Psoas muscle (tissue), 7 donors: ENCODE measurements at regions not wholly inside any gene's neighbourhood (a gene's known extent, or its start where the extent isn't known, plus 50 kb on each side); places are given as distances from the start of the nearest gene placed in this dataset.
A peak's percentile ranks its signal among the peaks of the same experiment; 100 is the strongest.

ENCODE experiments used
- ATAC-seq, 4 donors: fragments of 200-7000 bp; cut with Tn5 transposase; one replicate each; pipeline ENCODE4 v1.9.1; 2020; ENCODE audit warnings: moderate library complexity in 3 of 4, mild to moderate bottlenecking in 2 of 4
- DNase-seq, 2 donors: peaks; one replicate each; pipeline ENCODE4 v3.0.0-alpha.2; 2020
- H3K27ac ChIP-seq: fragments of 200-600 bp; one replicate; pipeline ENCODE4 v1.8.0; 2022
- H3K27me3 ChIP-seq, 3 donors: fragments of 200-600 bp in 1 of 3; one replicate each; pipeline versions ENCODE4 v1.6.1 to v1.8.0; 2013 to 2022; ENCODE audit warnings: low read length in 2 of 3, mild to moderate bottlenecking in 2 of 3, moderate library complexity in 1 of 3; ENCODE audit not compliant: insufficient read depth in 3 of 3
- H3K36me3 ChIP-seq, 2 donors: fragments of 200-600 bp in 1 of 2; one replicate each; pipeline versions ENCODE4 v1.6.1 to v1.8.0; 2013 to 2022; ENCODE audit warnings: low read depth in 1 of 2, mild to moderate bottlenecking in 1 of 2, moderate library complexity in 1 of 2; ENCODE audit not compliant: insufficient read depth in 1 of 2
- H3K4me1 ChIP-seq: fragments of 200-600 bp; one replicate; pipeline ENCODE4 v1.8.0; 2022
- H3K4me3 ChIP-seq: fragments of 200-600 bp; one replicate; pipeline ENCODE4 v1.8.0; 2022; ENCODE audit warnings: mild to moderate bottlenecking
- H3K9me3 ChIP-seq: fragments of 200-600 bp; one replicate; pipeline ENCODE4 v1.8.0; 2022
- CTCF ChIP-seq: fragments of 200-600 bp; IDR thresholded peaks from one replicate; pipeline ENCODE4 v1.8.0; 2022; ENCODE audit warnings: antibody characterized with exemption
- WGBS, 3 donors: extraction: QIAGEN DNeasy Blood & Tissue Kit; methylation state at CpG; one replicate each; pipeline versions ENCODE4 v1.1.6 to v1.1.7; 2013; 5-methylcytosine and 5-hydroxymethylcytosine counted together
- intact Hi-C, 2 donors: fragments of 100-400 bp; cut with DNase I; formaldehyde crosslinking; loops; one replicate each; pipeline versions ENCODE4 v1.11.0 to v1.14.2; 2022
- donor health status: healthy with polysubstance abuse.
- donor health status: DM: no; HTN: no; CAD: no; lungs with moderate emphysema.
- donor health status: Bipolar disorder and iron deficiency.
- donor health status: healthy.
- donor health status: DM: yes; HTN: yes; CAD: no.
- donor health status: DM: no; HTN: no; CAD: no.
- donor health status: DM: yes; HTN: yes; CAD: no.

- 69 to 76% (median 71%) methylated on average over 4 of the region's 4 CpGs for WGBS, 3 donors
- Histone ChIP-seq H3K4me1 (no peaks in the 10 kb centered on the region), H3K27ac (no peak overlapping the region), H3K4me3 (no peak overlapping the region), H3K9me3 (no peaks in the 10 kb centered on the region), H3K27me3 (no peaks in the 10 kb centered on the region), H3K36me3 (no peaks in the 10 kb centered on the region)
- no peak for TF ChIP-seq CTCF
- no peak for DNase-seq
- ATAC-seq: peak in 1 of 4 donors; percentile 57
- intact Hi-C loops: no loop called here
Measured at GRCh38 chr14:30440961-30441360, 118.0 kb upstream of the G2E3 start.

DNA sequence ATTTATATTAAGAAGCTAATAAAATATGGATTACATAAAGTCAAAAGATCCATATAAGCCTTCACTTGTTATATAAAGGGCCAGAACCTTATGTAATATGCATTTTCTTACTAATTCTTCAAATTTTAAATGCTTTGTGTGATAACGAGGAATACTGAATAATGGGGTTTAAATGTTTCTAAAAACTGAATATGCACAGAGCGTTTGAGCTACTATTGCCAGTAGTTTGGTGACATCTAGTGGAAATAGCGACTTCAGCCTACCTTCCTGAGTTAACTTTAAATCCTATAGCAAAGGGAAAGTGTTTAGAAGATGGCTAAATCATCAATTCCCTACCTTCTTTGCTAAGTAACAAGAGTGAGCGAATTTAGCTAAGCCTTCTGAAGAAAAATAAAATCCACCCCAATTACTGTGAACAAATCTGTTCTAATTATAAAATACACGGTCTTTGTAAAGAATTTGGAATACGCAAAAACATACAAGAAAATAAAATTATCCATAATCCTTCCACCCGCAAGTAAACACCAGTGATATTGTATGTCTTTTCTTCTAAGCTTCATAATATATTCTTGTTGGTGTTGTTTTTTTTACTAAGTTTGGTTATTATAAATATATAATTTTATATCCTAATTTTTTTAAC lies 115.5 kb upstream of the G2E3 start:
- intact Hi-C loops: no loop called here
- WGBS, 3 donors: 51 to 53% (median 52%) methylated on average over 7 of the region's 7 CpGs
- H3K4me3 ChIP-seq: no peak overlapping the region

DNA sequence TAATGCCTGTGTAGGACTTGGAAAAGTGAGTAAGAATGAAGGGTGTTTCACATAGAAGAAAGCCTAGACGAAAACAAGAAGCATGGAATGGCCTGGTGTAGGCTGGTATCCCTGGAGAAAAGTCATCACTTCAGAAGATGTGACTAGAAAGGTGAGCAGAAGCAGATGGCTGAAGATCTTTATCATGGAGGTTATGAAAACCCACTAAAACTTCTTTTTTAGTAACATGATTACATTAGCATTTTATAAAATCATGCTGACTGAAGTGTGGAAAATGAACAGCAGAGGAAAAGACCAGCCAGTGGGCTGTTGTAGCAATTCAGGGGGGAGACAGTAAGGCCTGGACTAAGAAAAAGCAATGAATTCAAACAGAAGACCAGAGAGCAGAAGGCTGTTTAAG lies 114.5 kb upstream of the G2E3 start:
- no peak overlapping the region for H3K4me3 ChIP-seq
- TF ChIP-seq CTCF: no peak
- H3K36me3 ChIP-seq: no peaks in the 10 kb centered on the region
- DNase-seq (no peak), ATAC-seq (no peak)
- no peaks in the 10 kb centered on the region for H3K9me3 ChIP-seq
- H3K4me1 ChIP-seq: no peaks in the 10 kb centered on the region
- H3K27me3 ChIP-seq: no peaks in the 10 kb centered on the region
- intact Hi-C loops: no loop called here
- no peak overlapping the region for H3K27ac ChIP-seq
- WGBS, 3 donors: 68 to 77% (median 73%) methylated on average over 1 of the region's 1 CpG

More for the DNA sequence above, 115.5 kb upstream of the G2E3 start:
- Histone ChIP-seq H3K36me3 (no peaks in the 10 kb centered on the region), H3K27me3 (no peaks in the 10 kb centered on the region), H3K4me1 (no peaks in the 10 kb centered on the region), H3K9me3 (no peaks in the 10 kb centered on the region), H3K27ac (no peak overlapping the region)
- ATAC-seq: no peak
- TF ChIP-seq CTCF: peak; percentile 29
- DNase-seq: no peak

- intact Hi-C loops: no loop called here
- TF ChIP-seq CTCF: no peak
Measured at GRCh38 chr14:30445011-30445793, 113.8 kb upstream of the G2E3 start.

More at GRCh38 chr14:30445011-30445793, 113.8 kb upstream of the G2E3 start:
- ATAC-seq (no peak), DNase-seq (no peak)
- 56 to 63% (median 56%) methylated on average over 6 of the region's 6 CpGs for WGBS, 3 donors
- H3K27me3 ChIP-seq: no peaks in the 10 kb centered on the region
- H3K36me3 ChIP-seq: no peaks in the 10 kb centered on the region
- H3K9me3 ChIP-seq: no peaks in the 10 kb centered on the region
- no peak overlapping the region for H3K27ac ChIP-seq
- peaks cover 1% of the 10 kb centered on the region for H3K4me1 ChIP-seq
- no peak overlapping the region for H3K4me3 ChIP-seq
